Neuronal stem cell (in vitro differentiated cells): ENCODE measurements at regions not wholly inside any gene's neighbourhood (a gene's known extent, or its start where the extent isn't known, plus 50 kb on each side); places are given as distances from the start of the nearest gene placed in this dataset.

Experiments used
- DNase-seq: peaks from one replicate; pipeline ENCODE4 v3.0.0-alpha.2; 2013; ENCODE audit warnings: low spot score
- H2AFZ ChIP-seq: one replicate; pipeline ENCODE4 v1.6.1; 2013; ENCODE audit warnings: mild to moderate bottlenecking, low read length, inconsistent platforms
- H2AK5ac ChIP-seq: 2 replicates; pipeline ENCODE4 v1.6.1; 2013; ENCODE audit warnings: low read depth, mild to moderate bottlenecking, inconsistent platforms, low read length, moderate library complexity, mixed read lengths
- H2BK120ac ChIP-seq: 2 replicates; pipeline ENCODE4 v1.6.1; 2013; ENCODE audit warnings: low read depth, mild to moderate bottlenecking, inconsistent platforms, low read length, moderate library complexity, mixed read lengths
- H2BK12ac ChIP-seq: one replicate; pipeline ENCODE4 v1.6.1; 2013; ENCODE audit warnings: low read length, inconsistent platforms
- H2BK15ac ChIP-seq: 2 replicates; pipeline ENCODE4 v1.6.1; 2013; ENCODE audit warnings: mild to moderate bottlenecking, low read length, inconsistent platforms, mixed read lengths
- H2BK5ac ChIP-seq: one replicate; pipeline ENCODE4 v1.6.1; 2013; ENCODE audit warnings: inconsistent platforms, mild to moderate bottlenecking, low read length, moderate library complexity
- H3K14ac ChIP-seq: one replicate; pipeline ENCODE4 v1.6.1; 2013; ENCODE audit warnings: low read length, inconsistent platforms
- H3K18ac ChIP-seq: 2 replicates; pipeline ENCODE4 v1.6.1; 2013; ENCODE audit warnings: low read length, inconsistent platforms
- H3K23ac ChIP-seq: 2 replicates; pipeline ENCODE4 v1.6.1; 2013; ENCODE audit warnings: low read depth, mild to moderate bottlenecking, mixed read lengths, low read length, inconsistent platforms; ENCODE audit not compliant: poor library complexity
- H3K27ac ChIP-seq: replicated peaks from 3 replicates; pipeline ENCODE4 v1.5.1; 2013; ENCODE audit warnings: low read length, inconsistent platforms
- H3K27me3 ChIP-seq, 3 experiments: 2 replicates each; pipeline ENCODE4 v1.6.1; 2013; ENCODE audit warnings: low read length in 3 of 3, mild to moderate bottlenecking in 2 of 3, inconsistent platforms in 1 of 3, low read depth in 1 of 3, mixed read lengths in 1 of 3, moderate library complexity in 1 of 3; ENCODE audit not compliant: control insufficient read depth in 3 of 3, insufficient read depth in 3 of 3
- H3K36me3 ChIP-seq, 2 donors: replicated peaks in 1 of 2; 2 replicates each; pipeline ENCODE4 v1.6.1; 2013; ENCODE audit warnings: low read length in 2 of 2; ENCODE audit not compliant: control insufficient read depth in 2 of 2, insufficient read depth in 2 of 2
- H3K4ac ChIP-seq: 2 replicates; pipeline ENCODE4 v1.6.1; 2013; ENCODE audit warnings: inconsistent platforms, mild to moderate bottlenecking, low read length, moderate library complexity
- H3K4me1 ChIP-seq, 2 donors: 1 replicate in 1 of 2; 2 replicates in 1 of 2; pipeline ENCODE4 v1.6.1; 2013; ENCODE audit warnings: low read length in 2 of 2, low read depth in 1 of 2; ENCODE audit not compliant: control insufficient read depth in 2 of 2, insufficient read depth in 1 of 2
- H3K4me2 ChIP-seq: one replicate; pipeline ENCODE4 v1.6.1; 2013; ENCODE audit warnings: mild to moderate bottlenecking, low read length, inconsistent platforms; ENCODE audit not compliant: insufficient read depth, poor library complexity, severe bottlenecking
- H3K4me3 ChIP-seq, 2 donors: 2 replicates each; pipeline ENCODE4 v1.5.1; 2013; ENCODE audit warnings: low read length in 2 of 2, mild to moderate bottlenecking in 2 of 2, inconsistent platforms in 1 of 2, moderate library complexity in 1 of 2
- H3K79me1 ChIP-seq: one replicate; pipeline ENCODE4 v1.6.1; 2013; ENCODE audit warnings: low read depth, mild to moderate bottlenecking, inconsistent platforms, low read length, moderate library complexity
- H3K9ac ChIP-seq: one replicate; pipeline ENCODE4 v1.6.1; 2013; ENCODE audit warnings: mild to moderate bottlenecking, low read depth, low read length, inconsistent platforms; ENCODE audit not compliant: poor library complexity
- H3K9me3 ChIP-seq, 2 donors: replicated peaks in 1 of 2; 2 replicates each; pipeline versions ENCODE3 to v1.6.1; 2013; ENCODE audit warnings: low read length in 2 of 2, mild to moderate bottlenecking in 2 of 2, inconsistent platforms in 1 of 2, low read depth in 1 of 2, mixed read lengths in 1 of 2, moderate library complexity in 1 of 2; ENCODE audit not compliant: control insufficient read depth in 2 of 2, insufficient read depth in 1 of 2
- H4K8ac ChIP-seq: one replicate; pipeline ENCODE4 v1.6.1; 2013; ENCODE audit warnings: low read depth, mild to moderate bottlenecking, inconsistent platforms, low read length, moderate library complexity
- H4K91ac ChIP-seq: one replicate; pipeline ENCODE4 v1.6.1; 2013; ENCODE audit warnings: low read length, low read depth, mild to moderate bottlenecking, inconsistent platforms; ENCODE audit not compliant: poor library complexity
- WGBS, 2 donors: extraction: QIAGEN DNeasy Blood & Tissue Kit; methylation state at CpG; one replicate each; pipeline ENCODE4 v1.1.7; 2013; ENCODE audit warnings: missing lambda C conversion rate in 2 of 2, mixed read lengths in 1 of 2; ENCODE audit not compliant: insufficient read length in 2 of 2, insufficient replicate concordance in 1 of 2; ENCODE audit errors: extremely low coverage in 2 of 2; 5-methylcytosine and 5-hydroxymethylcytosine counted together

DNA sequence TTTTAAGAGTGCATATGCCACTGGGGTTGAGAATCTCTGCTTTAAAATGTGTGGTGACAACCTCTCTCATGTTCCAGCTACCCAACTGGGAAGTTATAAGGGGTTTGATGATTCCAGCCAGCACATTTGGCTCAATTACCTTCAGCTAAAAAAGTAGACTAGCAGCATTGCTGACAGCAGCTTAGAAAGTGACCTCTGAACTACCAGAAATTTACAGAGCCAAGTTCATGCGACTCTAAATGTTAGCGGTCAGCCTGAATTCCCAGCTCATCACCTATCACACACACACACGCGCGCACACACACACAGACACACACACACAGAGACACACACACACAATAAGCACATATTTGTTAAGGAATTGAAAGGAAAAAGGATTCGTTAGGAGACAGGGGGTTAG lies 377.5 kb downstream of the TMEM167A start:
- Histone ChIP-seq H3K79me1 (no peaks in the 10 kb centered on the region), H3K9me3 (no peaks in the 10 kb centered on the region), H2BK12ac (no peak overlapping the region), H4K91ac (no peak overlapping the region), H3K18ac (no peak overlapping the region), H3K14ac (no peak overlapping the region), H2BK15ac (no peak overlapping the region), H3K4me1 (no peaks in the 10 kb centered on the region), H3K27me3 (no peaks in the 10 kb centered on the region), H3K4ac (no peak overlapping the region), H3K36me3 (no peaks in the 10 kb centered on the region), H4K8ac (no peak overlapping the region), H3K23ac (no peak overlapping the region), H3K27ac (no peak overlapping the region), H3K4me3 (no peak overlapping the region), H2AK5ac (no peak overlapping the region), H2BK120ac (no peak overlapping the region), H3K9ac (no peak overlapping the region), H2BK5ac (no peak overlapping the region), H2AFZ (no peak overlapping the region), H3K4me2 (no peak overlapping the region)
- no peak for DNase-seq
- no CpG with 5 or more reads among the region's 6 CpGs for WGBS, 2 donors

DNA sequence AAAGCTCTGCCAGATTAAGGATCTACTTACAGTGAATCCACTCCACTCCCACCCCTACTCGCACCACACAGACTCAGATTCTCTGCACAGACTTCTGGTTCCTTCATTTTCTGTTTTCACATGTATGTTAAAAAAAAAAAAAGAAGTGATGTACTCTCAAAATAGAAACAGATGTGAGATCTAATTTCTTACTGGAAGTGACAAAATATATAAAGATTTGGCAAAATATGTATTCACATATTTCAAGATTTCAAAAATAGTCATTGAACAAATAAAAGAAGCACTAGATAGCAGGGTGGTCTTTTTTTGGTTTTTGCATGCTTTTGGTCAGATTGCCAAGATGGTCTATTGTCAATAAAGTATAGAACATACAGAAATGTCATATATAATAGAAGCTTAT lies 379.2 kb downstream of the TMEM167A start:
- Histone ChIP-seq H3K14ac (no peak overlapping the region), H3K9me3 (no peaks in the 10 kb centered on the region), H2AFZ (no peak overlapping the region), H3K4me1 (no peaks in the 10 kb centered on the region), H2BK12ac (no peak overlapping the region), H3K27me3 (no peaks in the 10 kb centered on the region), H3K36me3 (no peaks in the 10 kb centered on the region), H3K4me3 (no peak overlapping the region), H3K9ac (no peak overlapping the region), H2AK5ac (no peak overlapping the region), H2BK120ac (no peak overlapping the region), H3K18ac (no peak overlapping the region), H2BK15ac (no peak overlapping the region), H3K79me1 (no peaks in the 10 kb centered on the region), H3K4ac (no peak overlapping the region), H3K4me2 (no peak overlapping the region), H4K8ac (no peak overlapping the region), H3K23ac (no peak overlapping the region), H2BK5ac (no peak overlapping the region), H4K91ac (no peak overlapping the region), H3K27ac (no peak overlapping the region)
- WGBS, 2 donors = no CpG with 5 or more reads among the region's 1 CpG
- DNase-seq = no peak

- Histone ChIP-seq H3K4ac (no peak overlapping the region), H3K9me3 (no peaks in the 10 kb centered on the region), H4K8ac (no peak overlapping the region), H3K4me1 (no peaks in the 10 kb centered on the region), H2BK5ac (no peak overlapping the region), H3K18ac (no peak overlapping the region), H3K27me3 (no peaks in the 10 kb centered on the region), H3K23ac (no peak overlapping the region), H3K79me1 (no peaks in the 10 kb centered on the region), H2BK120ac (no peak overlapping the region), H3K4me2 (no peak overlapping the region), H2BK15ac (no peak overlapping the region), H2BK12ac (no peak overlapping the region), H2AK5ac (no peak overlapping the region), H2AFZ (no peak overlapping the region), H3K36me3 (no peaks in the 10 kb centered on the region), H3K4me3 (no peak overlapping the region), H4K91ac (no peak overlapping the region), H3K9ac (no peak overlapping the region), H3K27ac (no peak overlapping the region), H3K14ac (no peak overlapping the region)
- DNase-seq = no peak
- no CpG with 5 or more reads among the region's 2 CpGs for WGBS, 2 donors
Measured at GRCh38 chr5:82694711-82695285, 382.4 kb downstream of the TMEM167A start.

DNA sequence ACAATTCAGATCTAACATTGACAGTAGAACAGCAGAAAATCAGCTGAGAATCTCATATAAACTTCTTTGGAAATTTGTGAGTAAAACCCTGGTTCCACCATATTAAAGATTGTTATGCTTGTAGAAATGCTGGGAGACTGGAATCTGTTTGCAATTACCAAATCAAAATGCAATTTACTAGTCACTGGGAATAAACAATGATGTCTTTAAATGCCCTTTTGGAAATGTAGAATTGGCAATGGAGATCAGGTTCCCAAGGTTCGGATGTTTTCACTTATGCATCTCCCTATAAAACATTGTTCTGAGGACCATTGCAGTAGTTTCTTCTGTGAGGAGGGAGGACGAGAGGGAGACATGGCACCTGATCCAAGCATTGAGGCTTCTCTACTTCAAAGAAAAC lies 384.4 kb downstream of the TMEM167A start:
- no peak for DNase-seq
- no peaks in the 10 kb centered on the region for H3K9me3 ChIP-seq
- H4K8ac ChIP-seq = no peak overlapping the region
- H3K14ac ChIP-seq = no peak overlapping the region
- no peaks in the 10 kb centered on the region for H3K79me1 ChIP-seq
- H3K27ac ChIP-seq = no peak overlapping the region
- H3K9ac ChIP-seq = no peak overlapping the region
- WGBS, 2 donors = no CpG with 5 or more reads among the region's 2 CpGs
- no peaks in the 10 kb centered on the region for H3K4me1 ChIP-seq
- no peak overlapping the region for H3K4ac ChIP-seq
- no peak overlapping the region for H2BK12ac ChIP-seq
- H3K23ac ChIP-seq = no peak overlapping the region
- H3K27me3 ChIP-seq = no peaks in the 10 kb centered on the region
- H2AK5ac ChIP-seq = no peak overlapping the region
- no peak overlapping the region for H2BK120ac ChIP-seq
- H2BK5ac ChIP-seq = no peak overlapping the region
- no peak overlapping the region for H2AFZ ChIP-seq
- no peak overlapping the region for H3K4me3 ChIP-seq
- no peaks in the 10 kb centered on the region for H3K36me3 ChIP-seq
- H2BK15ac ChIP-seq = no peak overlapping the region
- H3K18ac ChIP-seq = no peak overlapping the region
- H3K4me2 ChIP-seq = no peak overlapping the region
- H4K91ac ChIP-seq = no peak overlapping the region
